ENCODE measurements at regions not wholly inside any gene's neighbourhood (a gene's known extent, or its start where the extent isn't known, plus 50 kb on each side); places are given as distances from the start of the nearest gene placed in this dataset.

DNA sequence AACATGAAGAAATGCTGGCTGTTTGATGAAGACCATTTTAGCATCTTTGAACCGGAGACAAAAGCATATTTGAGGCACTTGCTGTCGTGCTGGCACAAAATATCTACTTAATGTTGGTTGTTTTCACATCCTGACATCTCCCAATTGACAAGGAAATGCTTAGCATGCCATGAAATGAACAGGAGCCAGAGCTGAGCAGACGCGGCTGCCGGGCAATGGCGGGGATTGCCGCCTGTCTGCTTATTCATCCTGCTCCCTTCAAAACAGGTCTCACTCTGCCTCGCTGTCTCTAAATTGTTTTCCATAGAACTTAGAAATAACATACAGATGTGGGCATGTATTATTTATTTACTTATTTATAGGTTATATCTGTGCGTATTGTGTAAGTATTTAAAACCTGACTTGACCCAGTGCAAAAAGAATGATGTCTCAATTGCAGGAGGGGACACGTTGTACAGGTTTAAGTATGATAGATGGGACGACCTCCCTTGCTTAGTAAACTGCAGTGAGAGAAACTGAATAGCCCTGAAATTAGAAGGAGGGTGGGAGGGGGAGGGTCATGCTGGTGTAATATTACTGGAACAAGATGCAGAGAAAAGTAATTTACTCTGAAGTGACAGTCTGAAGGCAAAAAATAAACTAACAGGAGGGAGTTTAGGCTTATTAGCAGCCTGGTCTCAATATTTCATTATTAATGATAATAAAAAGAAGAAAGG is 590.4 kb upstream of the PLXNA2 start:
- no peak overlapping the region for H3K27ac ChIP-seq (ENCODE audit: low read length)
- H3K4me1 ChIP-seq (ENCODE audit: control insufficient read depth, insufficient read depth, low read length) = no peaks in the 10 kb centered on the region
- H3K27me3 ChIP-seq (ENCODE audit: control insufficient read depth, insufficient read depth) = no peaks in the 10 kb centered on the region
- DNase-seq = no peak
- no peak for ATAC-seq
- H3K4me3 ChIP-seq (ENCODE audit: low read length) = no peak overlapping the region
- 39% methylated on average over 11 of the region's 11 CpGs for WGBS
- intact Hi-C loops (cut with DNase I) = no loop called here
- no peaks in the 10 kb centered on the region for H3K9me3 ChIP-seq (ENCODE audit: control insufficient read depth, low read length)

DNA sequence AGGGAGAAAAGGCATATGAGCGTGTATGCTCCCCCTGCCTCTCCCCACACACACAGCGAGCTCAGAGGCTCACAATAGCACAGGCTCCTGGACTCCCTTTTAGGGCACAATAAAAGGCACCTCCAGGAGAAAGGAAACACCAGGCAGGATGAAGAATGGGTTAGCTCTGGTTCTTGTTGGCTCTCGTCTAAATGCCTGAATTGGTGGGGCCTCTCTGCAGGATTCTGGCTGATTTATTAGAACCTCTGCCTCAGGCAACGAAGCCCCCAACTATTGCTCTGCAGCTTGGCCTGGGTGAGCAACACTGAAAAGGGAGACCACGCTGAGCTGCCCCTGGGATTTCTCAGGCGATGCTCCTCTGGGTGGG is 590.9 kb upstream of the PLXNA2 start:
- H3K27ac ChIP-seq (ENCODE audit: low read length) = no peak overlapping the region
- no peak overlapping the region for H3K4me3 ChIP-seq (ENCODE audit: low read length)
- no peaks in the 10 kb centered on the region for H3K4me1 ChIP-seq (ENCODE audit: control insufficient read depth, insufficient read depth, low read length)
- WGBS = 82% methylated on average over 6 of the region's 6 CpGs
- intact Hi-C loops (cut with DNase I) = no loop called here
- DNase-seq = no peak
- ATAC-seq = no peak
- H3K27me3 ChIP-seq (ENCODE audit: control insufficient read depth, insufficient read depth) = no peaks in the 10 kb centered on the region
- no peaks in the 10 kb centered on the region for H3K9me3 ChIP-seq (ENCODE audit: control insufficient read depth, low read length)

DNA sequence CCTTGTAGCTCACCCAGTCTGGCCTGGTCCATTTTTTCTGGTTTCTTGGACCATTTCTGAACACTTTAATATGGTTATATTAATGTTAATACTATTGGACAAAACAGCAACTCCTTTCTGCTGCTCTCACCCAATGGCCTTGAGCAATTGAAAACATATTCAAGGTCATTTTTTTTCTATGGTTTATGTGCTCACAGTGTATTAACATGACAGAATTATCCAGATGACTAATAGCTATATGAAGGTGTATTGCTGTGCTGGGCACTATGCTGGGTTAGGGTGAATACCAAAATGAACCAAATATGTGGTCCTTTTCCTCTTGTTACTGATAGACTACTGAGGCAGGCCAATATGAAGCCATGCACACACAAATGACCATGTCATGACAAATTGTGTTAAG is 591.6 kb upstream of the PLXNA2 start:
- ATAC-seq (no peak), DNase-seq (no peak)
- Histone ChIP-seq H3K4me1 (ENCODE audit: control insufficient read depth, insufficient read depth, low read length) (no peaks in the 10 kb centered on the region), H3K27me3 (ENCODE audit: control insufficient read depth, insufficient read depth) (no peaks in the 10 kb centered on the region), H3K9me3 (ENCODE audit: control insufficient read depth, low read length) (no peaks in the 10 kb centered on the region), H3K27ac (ENCODE audit: low read length) (no peak overlapping the region), H3K4me3 (ENCODE audit: low read length) (no peak overlapping the region)
- intact Hi-C loops (cut with DNase I) = no loop called here

DNA sequence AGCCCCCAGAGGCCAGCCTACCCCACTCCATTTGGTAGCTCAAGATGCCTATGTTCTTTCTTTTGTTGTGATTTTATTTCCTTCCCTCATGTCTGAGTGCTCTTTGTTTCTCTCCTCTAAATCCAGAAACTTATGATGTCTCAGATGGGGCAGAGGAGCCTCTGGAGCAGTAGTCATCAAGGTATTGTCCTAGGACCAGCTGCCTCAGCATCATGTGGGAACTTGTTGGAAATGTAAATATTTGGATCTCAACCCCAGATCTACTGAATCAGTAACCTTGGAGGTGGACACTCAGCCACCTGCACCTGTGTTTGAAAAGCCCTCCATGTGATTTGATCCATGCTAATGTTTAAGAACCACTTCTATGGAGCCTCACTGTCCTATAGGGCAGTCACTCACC is 593.1 kb upstream of the PLXNA2 start:
- no peak overlapping the region for H3K4me3 ChIP-seq (ENCODE audit: low read length)
- ATAC-seq = no peak

DNA sequence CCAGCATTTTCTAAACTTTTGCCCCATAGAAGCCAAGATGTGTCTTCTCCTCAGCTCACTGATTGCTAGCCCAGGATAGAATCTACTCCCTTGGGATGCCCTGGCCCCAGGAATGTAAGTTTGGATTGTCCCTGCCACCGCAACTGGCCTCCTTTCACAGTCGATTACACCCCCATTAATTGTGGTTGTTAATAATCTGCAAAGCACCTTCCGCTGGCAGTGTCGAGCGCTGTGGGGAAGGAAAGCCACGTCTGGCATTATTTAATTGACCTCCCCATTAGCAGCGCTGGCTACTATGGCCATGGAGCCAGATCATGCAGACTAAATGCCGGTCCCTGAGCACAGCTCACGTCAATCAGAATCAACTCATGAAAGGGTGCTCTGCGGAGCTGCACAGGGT is 597.3 kb upstream of the PLXNA2 start:
- intact Hi-C loops (cut with DNase I) = no loop called here
- 90% methylated on average over 10 of the region's 10 CpGs for WGBS
- Histone ChIP-seq H3K4me3 (ENCODE audit: low read length) (no peak overlapping the region), H3K9me3 (ENCODE audit: control insufficient read depth, low read length) (no peaks in the 10 kb centered on the region), H3K27ac (ENCODE audit: low read length) (no peak overlapping the region), H3K4me1 (ENCODE audit: control insufficient read depth, insufficient read depth, low read length) (no peaks in the 10 kb centered on the region), H3K27me3 (ENCODE audit: control insufficient read depth, insufficient read depth) (no peaks in the 10 kb centered on the region)
- DNase-seq (no peak), ATAC-seq (no peak)

More for the DNA sequence above, 593.1 kb upstream of the PLXNA2 start:
- H3K9me3 ChIP-seq (ENCODE audit: control insufficient read depth, low read length) = no peaks in the 10 kb centered on the region
- DNase-seq = no peak
- intact Hi-C loops (cut with DNase I) = no loop called here
- H3K27me3 ChIP-seq (ENCODE audit: control insufficient read depth, insufficient read depth) = no peaks in the 10 kb centered on the region
- H3K4me1 ChIP-seq (ENCODE audit: control insufficient read depth, insufficient read depth, low read length) = no peaks in the 10 kb centered on the region
- no peak overlapping the region for H3K27ac ChIP-seq (ENCODE audit: low read length)

DNA sequence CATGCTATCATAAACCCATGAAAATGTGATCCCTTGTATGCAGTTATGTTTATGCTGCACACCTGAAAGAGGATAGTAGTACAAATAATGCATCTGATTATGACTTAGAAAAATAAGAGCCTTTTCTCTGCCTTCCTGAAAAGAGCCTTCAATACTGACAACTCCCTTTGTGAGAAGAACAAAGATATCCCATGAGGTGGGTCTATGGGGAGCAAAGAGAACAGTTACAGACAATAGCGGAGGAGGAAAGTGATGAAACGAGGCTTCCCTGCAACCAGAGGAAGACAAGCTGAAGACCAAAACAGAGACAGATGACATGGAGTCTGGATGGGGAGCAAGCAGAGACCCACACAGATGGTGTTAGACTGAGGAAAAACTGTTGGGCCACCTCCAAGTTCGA is 598.3 kb upstream of the PLXNA2 start:
- Histone ChIP-seq H3K9me3 (ENCODE audit: control insufficient read depth, low read length) (no peaks in the 10 kb centered on the region), H3K4me1 (ENCODE audit: control insufficient read depth, insufficient read depth, low read length) (no peaks in the 10 kb centered on the region), H3K27ac (ENCODE audit: low read length) (no peak overlapping the region), H3K27me3 (ENCODE audit: control insufficient read depth, insufficient read depth) (no peaks in the 10 kb centered on the region), H3K4me3 (ENCODE audit: low read length) (no peak overlapping the region)
- DNase-seq (no peak), ATAC-seq (no peak)
- intact Hi-C loops (cut with DNase I) = no loop called here
- 91% methylated on average over 3 of the region's 3 CpGs for WGBS

DNA sequence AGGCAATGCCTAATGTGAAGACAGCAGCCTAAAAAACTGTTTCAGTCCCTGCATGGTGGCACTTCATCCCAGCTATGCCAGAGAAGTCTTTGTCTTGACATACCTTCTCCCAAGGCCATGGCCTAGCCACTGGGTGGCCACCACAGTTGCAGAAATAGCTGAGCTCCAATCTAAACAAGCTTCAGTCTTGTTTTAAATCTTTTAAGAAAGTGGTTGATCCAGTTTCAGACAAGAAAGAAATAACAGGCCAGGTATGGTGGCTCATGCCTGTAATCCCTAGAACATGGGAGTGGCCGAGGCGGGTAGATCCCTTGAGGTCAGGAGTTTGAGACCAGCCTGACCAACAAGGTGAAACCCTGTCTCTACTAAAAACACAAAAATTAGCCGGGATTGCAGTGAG is 600.0 kb upstream of the PLXNA2 start:
- no peaks in the 10 kb centered on the region for H3K9me3 ChIP-seq (ENCODE audit: control insufficient read depth, low read length)
- H3K27me3 ChIP-seq (ENCODE audit: control insufficient read depth, insufficient read depth) = no peaks in the 10 kb centered on the region
- DNase-seq (no peak), ATAC-seq (no peak)
- 97% methylated on average over 3 of the region's 3 CpGs for WGBS
- intact Hi-C loops (cut with DNase I) = no loop called here
- H3K27ac ChIP-seq (ENCODE audit: low read length) = no peak overlapping the region
- H3K4me3 ChIP-seq (ENCODE audit: low read length) = no peak overlapping the region
- H3K4me1 ChIP-seq (ENCODE audit: control insufficient read depth, insufficient read depth, low read length) = no peaks in the 10 kb centered on the region

DNA sequence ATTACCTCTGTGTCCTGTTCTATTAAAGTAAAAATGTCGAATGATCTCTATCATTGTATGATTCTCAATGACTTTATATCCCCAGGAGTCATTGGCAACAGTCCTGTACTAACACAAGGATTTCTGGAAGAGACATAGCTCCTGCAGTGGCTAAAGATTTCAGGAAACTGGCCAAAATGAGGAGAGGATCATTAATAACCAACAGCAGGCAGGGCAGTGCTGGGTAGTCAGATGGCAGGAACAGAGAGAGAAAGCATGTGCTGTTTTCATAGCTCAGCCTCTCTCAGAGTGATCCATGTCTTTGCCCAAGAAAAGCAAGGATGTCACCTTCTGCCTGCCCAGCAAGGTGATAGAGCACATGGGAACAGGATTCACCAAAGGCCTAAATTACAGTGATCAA is 604.7 kb upstream of the PLXNA2 start:
- no peak overlapping the region for H3K4me3 ChIP-seq (ENCODE audit: low read length)
- DNase-seq = no peak
- no peaks in the 10 kb centered on the region for H3K9me3 ChIP-seq (ENCODE audit: control insufficient read depth, low read length)
- intact Hi-C loops (cut with DNase I) = no loop called here
- no peak for ATAC-seq
- no peaks in the 10 kb centered on the region for H3K27me3 ChIP-seq (ENCODE audit: control insufficient read depth, insufficient read depth)
- no peaks in the 10 kb centered on the region for H3K4me1 ChIP-seq (ENCODE audit: control insufficient read depth, insufficient read depth, low read length)
- WGBS = 75% methylated on average over 1 of the region's 1 CpG
- no peak overlapping the region for H3K27ac ChIP-seq (ENCODE audit: low read length)

DNA sequence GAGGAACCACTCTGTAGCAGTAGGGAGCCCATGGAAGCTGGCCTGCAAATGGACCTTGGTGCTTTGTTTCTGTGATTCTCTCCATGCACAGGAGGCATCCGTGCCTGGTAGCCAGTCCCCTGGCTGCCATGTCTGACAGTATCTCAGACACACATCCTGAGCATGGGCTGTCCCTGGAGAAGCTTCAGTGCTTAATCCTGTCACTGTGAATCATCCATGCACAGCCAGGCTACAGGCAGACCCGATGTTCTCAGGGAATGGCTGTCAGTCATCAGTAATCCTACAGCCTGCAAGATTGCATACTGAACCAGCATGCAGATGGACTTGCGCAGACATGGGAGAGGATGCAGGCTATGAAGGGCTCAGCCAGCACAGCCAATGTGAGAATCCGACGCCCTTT is 606.3 kb upstream of the PLXNA2 start:
- Histone ChIP-seq H3K27ac (ENCODE audit: low read length) (no peak overlapping the region), H3K4me3 (ENCODE audit: low read length) (no peak overlapping the region), H3K4me1 (ENCODE audit: control insufficient read depth, insufficient read depth, low read length) (no peaks in the 10 kb centered on the region), H3K9me3 (ENCODE audit: control insufficient read depth, low read length) (no peaks in the 10 kb centered on the region), H3K27me3 (ENCODE audit: control insufficient read depth, insufficient read depth) (no peaks in the 10 kb centered on the region)
- ATAC-seq = no peak
- intact Hi-C loops (cut with DNase I) = no loop called here
- DNase-seq = no peak
- 81% methylated on average over 5 of the region's 5 CpGs for WGBS

DNA sequence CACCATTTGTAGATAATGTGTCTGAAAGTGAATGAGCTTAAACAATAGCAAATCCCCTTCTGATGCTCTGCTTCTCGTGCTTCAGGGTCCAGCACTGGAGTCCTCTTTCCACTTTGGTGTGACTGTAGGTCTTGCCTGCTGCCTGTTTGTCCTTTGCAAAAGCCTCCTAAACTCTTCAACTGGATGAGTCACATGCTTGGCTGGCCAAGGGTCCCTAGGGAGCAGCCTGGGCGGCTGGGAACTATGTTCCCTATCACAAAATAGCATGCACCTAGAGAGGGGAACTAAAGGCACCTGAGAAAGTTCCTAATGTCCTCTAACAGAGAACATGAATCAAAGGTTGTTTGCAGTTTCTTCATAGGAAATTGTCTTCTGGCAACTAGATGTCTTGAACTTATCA is 607.2 kb upstream of the PLXNA2 start:
- 59% methylated on average over 2 of the region's 2 CpGs for WGBS
- ATAC-seq (no peak), DNase-seq (no peak)
- no peak overlapping the region for H3K4me3 ChIP-seq (ENCODE audit: low read length)
- no peaks in the 10 kb centered on the region for H3K4me1 ChIP-seq (ENCODE audit: control insufficient read depth, insufficient read depth, low read length)
- H3K27me3 ChIP-seq (ENCODE audit: control insufficient read depth, insufficient read depth) = no peaks in the 10 kb centered on the region
- H3K27ac ChIP-seq (ENCODE audit: low read length) = no peak overlapping the region
- intact Hi-C loops (cut with DNase I) = no loop called here
- H3K9me3 ChIP-seq (ENCODE audit: control insufficient read depth, low read length) = no peaks in the 10 kb centered on the region

DNA sequence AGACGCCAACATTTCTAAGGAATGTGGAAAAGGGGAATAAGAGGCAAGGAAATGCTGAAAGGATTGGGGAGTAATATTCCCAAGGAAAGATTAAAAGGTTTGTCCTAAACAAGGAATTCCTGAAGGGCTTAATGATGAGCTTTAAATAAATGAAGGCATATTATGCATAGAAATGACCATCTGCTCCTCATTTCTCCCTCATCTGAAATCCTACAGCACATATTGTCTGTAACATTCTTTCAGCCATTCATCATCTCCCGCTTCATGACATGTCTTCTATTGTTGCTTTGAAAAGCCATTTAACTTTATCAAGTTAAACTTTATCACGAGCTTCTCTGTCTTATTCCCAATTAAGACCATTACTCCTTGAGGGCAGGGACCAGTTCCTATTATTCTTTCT is 608.7 kb upstream of the PLXNA2 start:
- Histone ChIP-seq H3K27me3 (ENCODE audit: control insufficient read depth, insufficient read depth) (no peaks in the 10 kb centered on the region), H3K27ac (ENCODE audit: low read length) (no peak overlapping the region), H3K9me3 (ENCODE audit: control insufficient read depth, low read length) (no peaks in the 10 kb centered on the region), H3K4me1 (ENCODE audit: control insufficient read depth, insufficient read depth, low read length) (no peaks in the 10 kb centered on the region), H3K4me3 (ENCODE audit: low read length) (no peak overlapping the region)
- WGBS = 77% methylated on average over 3 of the region's 3 CpGs
- ATAC-seq = no peak
- intact Hi-C loops (cut with DNase I) = no loop called here
- DNase-seq = no peak

DNA sequence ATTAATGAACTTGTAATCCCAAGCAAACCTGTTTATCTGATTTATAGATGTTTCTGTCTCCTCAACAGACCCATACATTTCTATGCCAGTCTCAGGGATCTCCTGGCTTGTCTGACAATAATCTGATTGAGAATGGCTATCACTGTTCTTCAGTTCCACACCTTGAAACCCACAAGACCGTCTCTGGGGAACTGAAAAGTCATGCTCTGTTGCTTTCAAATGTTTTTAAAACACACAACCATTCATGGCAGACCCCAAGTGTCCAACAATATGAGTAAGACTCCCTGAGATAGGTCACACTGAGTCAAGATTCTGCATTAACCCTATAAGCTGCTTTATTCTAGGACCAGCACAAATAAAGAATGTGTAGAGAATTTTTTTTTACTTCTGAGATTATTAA is 611.2 kb upstream of the PLXNA2 start:
- no peak overlapping the region for H3K27ac ChIP-seq (ENCODE audit: low read length)
- WGBS = 83% methylated on average over 1 of the region's 1 CpG
- H3K4me3 ChIP-seq (ENCODE audit: low read length) = no peak overlapping the region
- H3K27me3 ChIP-seq (ENCODE audit: control insufficient read depth, insufficient read depth) = no peaks in the 10 kb centered on the region
- ATAC-seq (no peak), DNase-seq (no peak)
- intact Hi-C loops (cut with DNase I) = no loop called here
- H3K9me3 ChIP-seq (ENCODE audit: control insufficient read depth, low read length) = no peaks in the 10 kb centered on the region
- no peaks in the 10 kb centered on the region for H3K4me1 ChIP-seq (ENCODE audit: control insufficient read depth, insufficient read depth, low read length)
